ENCODE measurements at regions not wholly inside any gene's neighbourhood (a gene's known extent, or its start where the extent isn't known, plus 50 kb on each side); places are given as distances from the start of the nearest gene placed in this dataset.

- no peak for DNase-seq
These were observed 442.7 kb upstream of the KIRREL3 start for GRCh38 chr11:127443297-127443696.

GRCh38 chr11:127440616-127441015 is 440.0 kb upstream of the KIRREL3 start:
- no peak for DNase-seq

- no peak for DNase-seq
These were observed 424.7 kb upstream of the KIRREL3 start for GRCh38 chr11:127425281-127425680.

GRCh38 chr11:127424661-127425060 is 424.1 kb upstream of the KIRREL3 start:
- no peak for DNase-seq

- DNase-seq, result no peak
These were observed 419.6 kb upstream of the KIRREL3 start for GRCh38 chr11:127420139-127420538.

- DNase-seq, result no peak
These were observed 412.3 kb upstream of the KIRREL3 start for GRCh38 chr11:127412722-127413380.

GRCh38 chr11:127412234-127412633 is 411.7 kb upstream of the KIRREL3 start:
- DNase-seq, result no peak

- no peak for DNase-seq
These were observed 410.7 kb upstream of the KIRREL3 start for GRCh38 chr11:127411283-127411682.

GRCh38 chr11:127395034-127395433 is 394.5 kb upstream of the KIRREL3 start:
- no peak for DNase-seq

- no peak for DNase-seq
These were observed 393.0 kb upstream of the KIRREL3 start for GRCh38 chr11:127393460-127393997.

- no peak for DNase-seq
These were observed 392.0 kb upstream of the KIRREL3 start for GRCh38 chr11:127392575-127392974.

- DNase-seq, result no peak
These were observed 389.9 kb upstream of the KIRREL3 start for GRCh38 chr11:127390465-127390864.

- DNase-seq, result peak in 2 of 3 donors; percentile 27 to 34
These were observed 384.5 kb upstream of the KIRREL3 start for GRCh38 chr11:127385071-127385470.

- peak in 1 of 3 donors; percentile 35 for DNase-seq
These were observed 382.5 kb upstream of the KIRREL3 start for GRCh38 chr11:127383026-127383425.

- no peak for DNase-seq
These were observed 380.7 kb upstream of the KIRREL3 start for GRCh38 chr11:127381247-127381646.

- DNase-seq, result no peak
These were observed 379.1 kb upstream of the KIRREL3 start for GRCh38 chr11:127379686-127380085.

- DNase-seq, result peak; percentile 17 to 54 (median 36)
These were observed 375.7 kb upstream of the KIRREL3 start for GRCh38 chr11:127376301-127376700.

GRCh38 chr11:127369356-127369755 is 368.8 kb upstream of the KIRREL3 start:
- no peak for DNase-seq

GRCh38 chr11:127362754-127363308 is 362.3 kb upstream of the KIRREL3 start:
- DNase-seq, result no peak

GRCh38 chr11:127358160-127358559 is 357.6 kb upstream of the KIRREL3 start:
- no peak for DNase-seq

- DNase-seq, result no peak
These were observed 349.9 kb upstream of the KIRREL3 start for GRCh38 chr11:127350476-127350875.

- peak; percentile 19 to 66 (median 47) for DNase-seq
These were observed 345.4 kb upstream of the KIRREL3 start for GRCh38 chr11:127345819-127346459.

GRCh38 chr11:127340438-127340837 is 339.9 kb upstream of the KIRREL3 start:
- no peak for DNase-seq

All from muscle of back (tissue), 3 donors.